ENCODE measurements at regions not wholly inside any gene's neighbourhood (a gene's known extent, or its start where the extent isn't known, plus 50 kb on each side); places are given as distances from the start of the nearest gene placed in this dataset.

- DNase-seq (ENCODE audit: low spot score in 2 of 2), result no peak
- no peaks in the 10 kb centered on the region for H3K36me3 ChIP-seq
- intact Hi-C loops (cut with DNase I; ENCODE audit: low total_unique reads), result no loop called here
- no peaks in the 10 kb centered on the region for H3K4me1 ChIP-seq
- no peak overlapping the region for H3K4me3 ChIP-seq
- no peak overlapping the region for H3K27ac ChIP-seq
- no peak for TF ChIP-seq CTCF (IDR thresholded peaks at IDR 0.05)
- TF ChIP-seq POLR2AphosphoS5 (IDR thresholded peaks at IDR 0.05), result no peak
- no peak for TF ChIP-seq POLR2A (IDR thresholded peaks at IDR 0.05)
- H3K9me3 ChIP-seq, result no peaks in the 10 kb centered on the region
- H3K27me3 ChIP-seq, result no peaks in the 10 kb centered on the region
Measured at GRCh38 chr15:94535298-94536048, 304.1 kb downstream of the MCTP2 start.

GRCh38 chr15:94536549-94536948 is 305.2 kb downstream of the MCTP2 start:
- Histone ChIP-seq H3K27me3 (no peaks in the 10 kb centered on the region), H3K4me1 (no peaks in the 10 kb centered on the region), H3K4me3 (no peak overlapping the region), H3K27ac (no peak overlapping the region), H3K9me3 (no peaks in the 10 kb centered on the region), H3K36me3 (no peaks in the 10 kb centered on the region)
- DNase-seq (ENCODE audit: low spot score in 2 of 2), result no peak
- intact Hi-C loops (cut with DNase I; ENCODE audit: low total_unique reads), result no loop called here
- TF ChIP-seq POLR2A (IDR thresholded peaks at IDR 0.05), result no peak

DNA sequence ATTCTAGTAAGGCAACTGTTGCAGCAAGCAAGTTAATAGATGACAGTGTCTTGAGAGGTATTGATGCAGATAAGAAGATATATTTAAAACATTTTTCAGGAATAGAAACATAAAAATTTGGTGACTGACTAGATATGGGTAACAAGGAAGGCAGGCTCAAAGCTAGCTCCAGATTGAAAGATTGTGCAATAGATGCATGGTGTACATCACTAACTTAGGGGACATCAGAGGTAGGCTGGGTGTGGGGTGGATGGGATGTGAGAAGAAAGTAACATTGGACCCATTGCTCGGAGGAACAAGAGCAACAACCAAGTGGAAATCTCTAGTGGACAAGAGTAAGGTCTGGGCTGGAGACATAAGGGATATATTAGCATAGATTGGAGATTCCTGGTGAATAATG is 306.9 kb downstream of the MCTP2 start:
- no peak for DNase-seq (ENCODE audit: low spot score in 2 of 2)
- Histone ChIP-seq H3K27me3 (no peaks in the 10 kb centered on the region), H3K4me1 (no peaks in the 10 kb centered on the region), H3K27ac (no peak overlapping the region), H3K4me3 (no peak overlapping the region), H3K36me3 (no peaks in the 10 kb centered on the region), H3K9me3 (no peaks in the 10 kb centered on the region)
- TF ChIP-seq CTCF (IDR thresholded peaks at IDR 0.05) (no peak), POLR2AphosphoS5 (IDR thresholded peaks at IDR 0.05) (no peak), POLR2A (IDR thresholded peaks at IDR 0.05) (no peak)
- intact Hi-C loops (cut with DNase I; ENCODE audit: low total_unique reads), result no loop called here

- H3K4me3 ChIP-seq, result no peak overlapping the region
- no peaks in the 10 kb centered on the region for H3K36me3 ChIP-seq
- H3K9me3 ChIP-seq, result no peaks in the 10 kb centered on the region
- intact Hi-C loops (cut with DNase I; ENCODE audit: low total_unique reads), result no loop called here
- H3K27ac ChIP-seq, result no peak overlapping the region
- TF ChIP-seq CTCF (IDR thresholded peaks at IDR 0.05) (no peak), POLR2AphosphoS5 (IDR thresholded peaks at IDR 0.05) (no peak), POLR2A (IDR thresholded peaks at IDR 0.05) (no peak)
- H3K4me1 ChIP-seq, result no peaks in the 10 kb centered on the region
- no peaks in the 10 kb centered on the region for H3K27me3 ChIP-seq
- no peak for DNase-seq (ENCODE audit: low spot score in 2 of 2)
Measured at GRCh38 chr15:94542391-94542790, 311.0 kb downstream of the MCTP2 start.

DNA sequence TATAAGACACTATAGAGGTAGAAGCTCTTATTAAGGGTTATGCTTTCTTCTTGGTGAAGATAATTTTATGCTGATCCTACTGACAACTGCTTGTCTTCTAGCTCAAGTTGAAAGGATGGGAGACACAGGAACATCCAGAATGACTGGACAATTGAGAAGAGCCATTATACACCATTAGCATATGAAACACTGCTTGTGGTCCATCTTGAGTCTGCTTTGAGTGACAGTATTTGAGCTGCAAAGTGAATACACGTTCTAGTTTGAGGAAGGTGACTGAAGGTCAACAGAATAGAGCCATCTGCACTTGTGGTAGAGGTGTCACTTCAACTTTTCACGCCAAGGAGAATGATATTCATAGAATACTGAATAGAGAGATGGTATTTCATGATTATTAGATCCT is 315.4 kb downstream of the MCTP2 start:
- H3K4me1 ChIP-seq, result no peaks in the 10 kb centered on the region
- H3K27ac ChIP-seq, result no peak overlapping the region
- no peaks in the 10 kb centered on the region for H3K27me3 ChIP-seq
- no peaks in the 10 kb centered on the region for H3K9me3 ChIP-seq
- H3K36me3 ChIP-seq, result no peaks in the 10 kb centered on the region
- H3K4me3 ChIP-seq, result no peak overlapping the region
- intact Hi-C loops (cut with DNase I; ENCODE audit: low total_unique reads), result no loop called here
- no peak for TF ChIP-seq POLR2A (IDR thresholded peaks at IDR 0.05)
- DNase-seq (ENCODE audit: low spot score in 2 of 2), result no peak

- intact Hi-C loops (cut with DNase I; ENCODE audit: low total_unique reads), result no loop called here
- H3K36me3 ChIP-seq, result no peaks in the 10 kb centered on the region
- no peak overlapping the region for H3K4me3 ChIP-seq
- H3K27me3 ChIP-seq, result no peaks in the 10 kb centered on the region
- DNase-seq (ENCODE audit: low spot score in 2 of 2), result no peak
- TF ChIP-seq CTCF (IDR thresholded peaks at IDR 0.05) (no peak), POLR2AphosphoS5 (IDR thresholded peaks at IDR 0.05) (no peak), POLR2A (IDR thresholded peaks at IDR 0.05) (no peak)
- no peaks in the 10 kb centered on the region for H3K4me1 ChIP-seq
- no peak overlapping the region for H3K27ac ChIP-seq
- no peaks in the 10 kb centered on the region for H3K9me3 ChIP-seq
Measured at GRCh38 chr15:94547711-94548110, 316.4 kb downstream of the MCTP2 start.
